HG03442 (cell line): ENCODE measurements at regions not wholly inside any gene's neighbourhood (a gene's known extent, or its start where the extent isn't known, plus 50 kb on each side); places are given as distances from the start of the nearest gene placed in this dataset.

ENCODE experiments used
- ATAC-seq: cut with Tn5 transposase; IDR thresholded peaks from one replicate; pipeline ENCODE4 v1.9.1; 2021; ENCODE audit warnings: mild to moderate bottlenecking, moderate library complexity; ENCODE audit not compliant: unreplicated experiment

- no peak for ATAC-seq
Measured at GRCh38 chr5:74113196-74113540, 487.2 kb downstream of the ARHGEF28 start.

- no peak for ATAC-seq
Measured at GRCh38 chr5:74112372-74113195, 486.6 kb downstream of the ARHGEF28 start.

DNA sequence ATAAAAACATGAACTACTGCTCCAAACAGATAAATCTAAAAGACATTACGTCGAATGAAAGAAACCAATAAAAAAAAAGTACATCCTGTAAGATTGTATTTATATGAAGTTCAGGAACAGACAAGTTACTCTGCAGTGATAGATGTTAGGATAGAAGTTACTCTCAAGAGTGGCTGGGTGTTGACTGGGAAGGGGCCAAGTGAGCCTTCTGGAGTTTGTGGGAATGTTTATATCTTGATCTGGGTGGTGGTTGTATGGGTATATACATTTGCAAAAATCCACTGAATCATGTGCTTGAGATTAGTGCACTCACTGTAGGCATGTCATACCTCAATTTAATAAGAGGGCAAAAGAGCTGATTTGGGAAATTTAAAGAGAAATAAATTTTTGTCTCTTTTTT lies 485.8 kb downstream of the ARHGEF28 start:
- no peak for ATAC-seq

DNA sequence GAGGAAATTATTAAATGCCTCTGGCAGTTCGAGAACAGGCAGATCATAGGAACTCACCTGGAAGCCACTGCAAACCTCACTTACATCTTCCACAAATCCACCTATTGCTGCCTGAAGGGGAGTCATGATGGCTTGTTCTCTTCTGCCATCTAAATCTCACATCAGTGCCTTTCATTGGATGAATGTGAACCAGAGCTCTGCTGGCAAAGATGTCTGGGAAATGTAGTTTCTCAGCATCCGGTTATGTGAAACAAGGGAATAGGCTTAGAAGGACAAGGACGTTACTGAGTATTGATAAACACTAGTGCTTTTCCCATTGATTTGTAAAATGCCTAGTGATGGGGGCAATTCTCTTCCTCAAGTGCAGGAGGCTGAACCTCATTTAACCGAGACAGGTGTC lies 483.3 kb downstream of the ARHGEF28 start:
- ATAC-seq = no peak

DNA sequence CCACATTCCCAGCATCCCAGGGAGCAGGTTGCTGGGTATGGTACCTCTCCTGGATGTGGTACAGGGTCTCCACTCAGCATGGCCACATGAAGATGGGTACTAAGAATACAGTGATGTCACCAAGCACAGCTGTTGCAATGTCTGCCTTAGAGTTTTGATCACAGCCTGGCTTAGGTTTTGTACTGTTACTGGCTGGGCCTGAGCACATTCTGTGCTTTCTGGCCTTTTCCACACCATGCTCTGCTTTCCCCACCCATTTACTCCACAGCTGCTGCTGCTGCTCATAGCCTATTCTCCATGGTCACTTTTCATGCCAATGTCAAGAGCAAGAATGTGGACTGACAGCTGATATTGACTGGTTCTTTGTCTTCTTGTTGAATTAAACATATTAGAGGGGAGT lies 481.9 kb downstream of the ARHGEF28 start:
- no peak for ATAC-seq

DNA sequence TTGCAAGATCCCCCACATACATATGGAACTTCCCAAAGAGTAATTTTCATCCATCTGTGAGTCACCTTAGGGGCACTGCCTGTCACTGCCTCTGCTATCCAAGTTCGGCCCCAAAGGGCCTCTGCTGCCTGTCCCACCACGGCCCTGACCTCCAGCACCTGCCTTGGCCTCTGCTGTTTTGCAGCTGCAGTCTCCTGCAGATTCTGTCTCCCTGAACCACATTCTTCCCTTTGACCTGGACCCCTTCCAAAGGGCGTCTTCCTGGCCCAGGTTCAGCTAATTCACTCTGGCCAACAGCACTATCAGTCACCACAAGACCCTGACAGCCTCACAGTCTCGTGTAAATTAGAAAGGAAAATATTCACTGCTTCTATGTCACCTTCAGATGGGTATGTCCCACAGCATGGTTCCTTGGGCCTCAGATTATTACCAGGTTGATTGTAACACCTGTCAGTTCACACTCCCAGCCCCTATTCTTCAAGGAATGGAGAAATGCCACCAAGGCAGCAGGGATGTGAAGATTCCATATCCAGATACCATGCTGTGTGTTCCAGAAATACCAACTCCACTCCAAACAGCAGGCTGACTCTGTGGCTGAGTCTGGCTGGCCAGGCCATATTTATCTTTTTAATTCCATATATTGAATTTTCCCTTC lies 479.3 kb downstream of the ARHGEF28 start:
- no peak for ATAC-seq

DNA sequence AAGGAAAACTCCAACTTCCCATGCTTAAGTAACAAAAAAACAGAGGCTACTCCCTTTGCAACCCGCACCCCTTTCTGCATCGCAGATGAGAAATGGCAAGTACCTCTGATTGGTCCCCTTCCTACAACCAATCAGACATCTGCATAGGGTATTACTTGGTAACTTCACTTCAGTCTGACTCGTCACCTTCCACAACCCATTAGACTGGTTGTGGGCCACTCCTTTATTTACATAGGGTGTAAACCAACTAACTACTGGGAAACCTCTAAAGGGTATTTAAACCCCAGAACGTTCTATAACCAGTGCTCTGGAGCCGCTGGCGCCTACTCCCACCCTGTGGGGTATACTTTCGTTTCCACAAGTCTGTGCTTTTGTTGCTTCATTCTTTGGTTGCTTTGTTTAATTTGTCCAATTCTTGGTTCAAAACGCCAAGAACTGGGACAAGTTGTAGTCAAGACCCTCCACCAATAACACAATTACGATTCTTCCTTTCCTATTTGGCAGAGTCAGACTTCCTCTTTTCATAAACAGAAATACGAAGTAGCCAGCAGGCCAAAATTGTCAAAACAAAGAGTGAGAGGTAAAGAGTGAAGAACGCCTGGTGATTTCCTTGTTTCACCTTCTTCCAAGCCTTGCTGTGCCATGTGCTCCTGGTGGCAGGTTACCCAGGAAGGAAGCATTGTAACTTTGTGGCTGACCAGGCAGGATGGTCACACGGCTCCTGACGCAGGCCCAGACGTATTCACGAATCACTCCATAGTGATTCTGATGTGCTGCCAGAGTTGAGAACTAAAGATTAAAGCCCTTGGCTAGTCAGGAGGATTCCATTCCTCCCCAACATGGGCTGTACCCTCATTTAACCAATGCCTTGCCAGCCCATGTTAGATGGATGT lies 477.4 kb downstream of the ARHGEF28 start:
- no peak for ATAC-seq

- ATAC-seq = no peak
Measured at GRCh38 chr5:74100268-74100665, 474.3 kb downstream of the ARHGEF28 start.

- ATAC-seq = no peak
Measured at GRCh38 chr5:74099538-74100267, 473.7 kb downstream of the ARHGEF28 start.

DNA sequence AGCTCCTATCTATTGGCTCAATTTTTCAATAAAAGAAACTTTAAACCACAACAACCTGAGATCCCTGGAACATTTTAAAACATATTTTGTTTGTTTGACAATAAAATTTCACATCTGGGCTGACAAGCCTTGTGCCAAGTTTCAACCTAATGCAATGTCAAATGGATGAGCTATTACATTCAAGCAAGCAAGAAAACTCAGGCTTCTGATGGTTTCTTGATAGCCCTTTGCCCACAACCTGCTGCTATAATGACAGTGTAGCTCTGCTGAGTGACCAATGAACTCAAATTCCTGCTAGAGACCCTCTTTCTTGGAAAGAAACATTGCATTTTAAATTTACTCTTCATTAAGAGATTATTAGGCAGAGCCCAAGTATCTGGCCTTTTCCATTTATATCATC lies 472.9 kb downstream of the ARHGEF28 start:
- ATAC-seq = no peak

DNA sequence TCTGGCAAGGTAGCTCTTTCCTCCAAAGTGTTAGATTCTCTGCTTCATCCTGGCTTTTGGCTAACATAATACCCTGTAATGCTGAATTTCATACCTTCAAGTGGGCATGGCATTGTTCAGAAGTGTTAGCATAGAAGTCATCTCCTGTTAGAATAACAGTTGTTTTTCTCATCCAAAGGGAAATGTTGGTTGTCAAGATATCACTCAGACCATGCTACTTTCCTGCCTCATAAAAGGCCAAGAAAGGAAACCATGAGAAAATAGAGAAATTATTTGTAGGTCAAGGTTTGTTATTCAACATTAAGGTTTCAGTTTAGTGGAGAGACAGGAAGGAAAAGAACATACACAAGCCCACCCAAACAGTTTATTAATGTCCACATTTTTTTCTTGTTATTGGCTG lies 472.5 kb downstream of the ARHGEF28 start:
- ATAC-seq = no peak

DNA sequence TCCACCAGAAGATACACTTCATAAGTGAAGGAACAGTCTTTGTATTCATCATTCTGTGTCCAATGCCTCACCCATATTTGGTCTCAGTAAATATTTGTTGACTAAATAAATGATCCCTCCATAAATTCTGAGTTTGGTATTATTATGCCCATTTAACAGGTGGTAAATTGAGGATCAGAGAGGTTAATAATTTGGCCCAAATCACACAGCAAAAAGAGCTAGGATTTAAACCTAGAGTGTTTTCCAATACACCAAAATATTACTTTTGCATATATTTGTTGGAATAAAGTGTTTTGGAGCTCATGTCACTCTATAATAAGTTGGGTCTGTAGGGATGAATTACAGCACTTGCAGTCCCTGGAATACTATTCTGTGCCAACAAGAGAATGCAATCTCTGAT lies 470.3 kb downstream of the ARHGEF28 start:
- no peak for ATAC-seq

- no peak for ATAC-seq
Measured at GRCh38 chr5:74095871-74096270, 469.9 kb downstream of the ARHGEF28 start.

GRCh38 chr5:74094782-74095108 lies 468.7 kb downstream of the ARHGEF28 start:
- ATAC-seq = no peak

GRCh38 chr5:74094096-74094781 lies 468.2 kb downstream of the ARHGEF28 start:
- ATAC-seq = no peak

- ATAC-seq = no peak
Measured at GRCh38 chr5:74093561-74093960, 467.6 kb downstream of the ARHGEF28 start.

GRCh38 chr5:74092766-74093165 lies 466.8 kb downstream of the ARHGEF28 start:
- ATAC-seq = no peak

DNA sequence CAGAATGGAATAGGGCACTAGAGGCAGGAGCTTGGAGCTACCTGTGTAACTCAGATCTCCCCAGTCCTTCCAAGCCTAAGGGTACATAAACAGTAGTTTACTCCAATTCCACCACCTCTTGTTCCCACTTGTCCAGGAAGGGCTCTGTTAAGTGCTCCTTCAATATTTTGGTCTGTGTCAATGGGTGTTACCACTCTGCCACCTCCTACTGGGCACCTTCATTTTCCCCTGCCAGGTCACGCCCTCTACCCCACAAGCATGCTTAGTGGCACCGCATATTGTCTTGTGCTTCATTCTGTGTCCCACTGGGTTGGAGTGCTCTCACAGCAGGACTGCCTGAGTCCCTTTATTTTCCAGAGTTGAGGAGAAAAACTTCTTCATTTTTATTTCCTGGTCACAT lies 459.8 kb downstream of the ARHGEF28 start:
- no peak for ATAC-seq

DNA sequence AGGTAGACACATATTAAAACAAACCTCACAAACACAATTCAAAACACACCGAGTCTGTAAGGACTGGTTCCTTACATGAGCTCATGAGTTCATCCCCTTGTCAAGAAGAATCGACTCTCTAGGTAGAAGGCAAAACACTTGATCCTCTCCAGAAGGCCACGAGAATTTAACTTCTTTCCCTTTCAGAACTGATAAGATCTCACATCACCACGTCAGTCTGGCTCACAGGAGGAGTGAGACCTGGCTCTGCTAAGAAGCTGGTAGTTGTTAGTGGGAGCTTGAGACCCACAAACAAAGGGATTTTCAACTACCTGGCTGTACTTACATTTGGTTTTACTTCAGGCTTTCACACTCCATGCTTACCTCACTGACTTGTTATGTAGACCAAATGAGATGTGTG lies 459.2 kb downstream of the ARHGEF28 start:
- ATAC-seq = no peak

DNA sequence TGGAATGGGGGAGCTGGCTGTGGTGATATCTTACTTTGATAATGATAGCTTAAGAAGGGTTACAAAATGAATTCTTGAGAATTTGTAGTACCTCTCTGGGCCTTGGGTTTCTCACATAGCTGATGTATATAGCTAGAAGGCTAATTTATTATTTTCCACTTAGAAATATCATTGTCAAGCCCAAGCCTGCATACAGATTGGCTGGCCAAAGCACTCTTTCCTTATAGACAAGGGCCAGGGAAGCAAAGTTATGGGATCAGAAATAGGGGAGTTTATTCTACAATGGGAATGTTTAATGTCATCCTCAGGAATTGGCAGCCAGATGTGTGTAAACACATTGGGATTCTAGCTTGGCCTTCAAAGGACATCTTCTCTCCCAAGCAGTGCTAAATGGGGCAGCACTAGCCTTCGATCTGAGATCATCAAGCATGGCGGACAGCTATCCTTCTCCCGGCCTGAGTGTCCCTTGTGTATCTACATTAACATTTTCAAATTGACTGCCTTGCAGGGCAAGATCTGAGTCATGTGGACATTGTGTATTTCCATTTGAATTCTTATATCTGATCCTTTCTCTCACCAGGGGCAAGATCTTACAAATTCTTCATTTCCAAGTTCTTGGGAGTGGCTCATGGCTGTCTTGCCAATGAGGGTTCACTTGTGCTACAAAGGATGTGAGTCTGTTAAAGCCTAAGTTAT lies 457.2 kb downstream of the ARHGEF28 start:
- ATAC-seq = no peak
